ENCODE measurements at regions not wholly inside any gene's neighbourhood (a gene's known extent, or its start where the extent isn't known, plus 50 kb on each side); places are given as distances from the start of the nearest gene placed in this dataset.
A peak's percentile ranks its signal among the peaks of the same experiment; 100 is the strongest.

DNA sequence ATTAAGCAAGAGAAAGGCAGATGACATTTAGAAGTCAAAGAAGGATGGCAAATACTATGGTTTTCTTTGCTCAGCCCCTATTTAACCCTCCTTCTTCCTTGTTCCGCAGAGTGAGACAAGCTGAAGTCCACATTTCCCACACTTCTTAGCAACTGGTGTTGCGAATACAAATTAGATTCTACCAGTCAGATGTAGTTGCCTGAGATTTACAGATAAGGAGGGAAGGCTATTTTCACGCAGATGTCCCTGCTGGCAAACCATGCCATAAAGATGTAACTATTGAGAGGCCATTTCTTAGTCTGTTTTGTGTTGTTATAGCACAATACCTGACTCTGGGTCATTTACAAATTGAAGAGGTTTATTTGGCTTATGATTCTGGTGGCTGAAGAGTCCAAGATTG, 84.3 kb downstream of the ZC3H11B start:
- intact Hi-C loops (cut with DNase I), result no loop called here
- ATAC-seq (no peak), DNase-seq (ENCODE audit: low spot score) (no peak)

DNA sequence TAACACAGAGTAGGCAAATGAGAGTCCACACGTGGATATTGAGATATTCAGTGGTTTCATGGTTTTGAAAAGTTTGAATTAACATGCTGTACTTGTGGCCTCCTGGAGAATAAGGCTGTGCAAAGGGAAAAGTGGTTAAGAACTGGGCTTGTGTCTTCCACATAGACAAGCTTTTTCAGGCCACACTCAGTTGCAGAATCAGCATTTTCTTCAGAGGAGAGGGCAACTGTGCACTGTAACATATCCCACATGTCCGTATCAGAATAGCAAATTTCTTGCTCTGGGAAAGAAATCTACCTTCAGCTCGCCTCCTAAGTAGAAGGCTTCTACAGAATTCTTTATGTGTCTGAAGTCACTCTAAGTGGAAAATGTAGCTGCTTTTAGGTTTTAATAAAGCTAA, 84.9 kb downstream of the ZC3H11B start:
- ATAC-seq, result no peak

DNA sequence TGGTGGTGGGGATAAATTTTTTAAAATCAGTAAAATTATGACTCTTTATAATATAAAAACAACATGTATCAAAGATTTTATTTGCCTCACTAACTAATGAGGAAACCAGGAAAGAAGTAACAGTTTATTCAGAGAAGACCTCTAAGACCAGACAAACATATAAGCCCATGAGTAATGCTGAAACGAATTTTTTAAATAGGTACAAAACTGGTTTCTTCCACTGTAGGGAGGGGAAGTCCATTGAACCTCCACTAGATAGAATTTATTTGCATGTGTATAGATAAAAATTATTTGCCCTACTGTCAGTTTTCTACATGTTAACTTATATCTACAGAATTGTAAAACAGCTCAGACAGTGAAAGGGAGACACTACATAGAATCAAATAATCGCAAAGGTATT, 86.8 kb downstream of the ZC3H11B start:
- intact Hi-C loops (cut with DNase I), result no loop called here
- DNase-seq (ENCODE audit: low spot score), result no peak
- no peak for ATAC-seq

More for the DNA sequence above, 84.9 kb downstream of the ZC3H11B start:
- intact Hi-C loops (cut with DNase I), result no loop called here
- no peak for DNase-seq (ENCODE audit: low spot score)

DNA sequence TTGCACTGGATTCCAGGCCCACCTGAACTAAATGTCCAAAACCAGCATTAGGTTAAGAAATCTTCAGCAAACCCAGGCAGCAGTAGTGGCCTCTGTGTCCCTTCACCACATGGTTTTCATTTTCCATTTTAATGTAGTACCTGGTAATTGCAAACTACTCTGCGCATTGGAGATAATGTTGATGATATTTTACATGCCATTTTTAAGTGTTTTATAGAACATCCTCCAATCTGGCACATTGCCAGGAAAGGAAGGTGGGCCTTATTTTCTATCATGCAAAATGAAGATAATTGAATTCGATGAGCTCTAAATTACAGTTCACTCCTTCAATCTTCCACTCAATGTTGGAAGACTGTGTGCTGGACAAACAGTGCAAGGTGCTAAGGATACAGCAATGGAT, 89.5 kb downstream of the ZC3H11B start:
- no peak for DNase-seq (ENCODE audit: low spot score)
- ATAC-seq, result no peak
- intact Hi-C loops (cut with DNase I), result no loop called here

DNA sequence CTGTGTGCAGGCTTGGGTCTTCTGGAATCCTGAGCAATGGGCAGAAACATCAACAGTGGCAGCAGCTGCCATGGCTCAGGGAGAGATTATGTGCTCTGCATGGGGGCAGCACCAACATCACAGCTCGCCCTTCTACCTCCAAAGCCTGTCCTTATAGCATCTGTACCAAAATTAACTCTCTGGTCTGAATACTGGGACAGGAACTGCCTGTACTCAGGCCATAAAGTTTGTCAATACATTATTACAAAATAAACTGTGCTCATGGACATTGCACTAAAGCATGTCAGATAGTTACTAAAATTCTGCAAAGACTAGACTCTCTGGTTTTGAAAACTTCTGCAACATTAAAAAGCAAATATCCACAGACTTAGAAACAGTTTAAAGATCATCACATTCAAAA, 91.6 kb downstream of the ZC3H11B start:
- no peak for ATAC-seq
- DNase-seq (ENCODE audit: low spot score), result no peak
- intact Hi-C loops (cut with DNase I), result no loop called here

DNA sequence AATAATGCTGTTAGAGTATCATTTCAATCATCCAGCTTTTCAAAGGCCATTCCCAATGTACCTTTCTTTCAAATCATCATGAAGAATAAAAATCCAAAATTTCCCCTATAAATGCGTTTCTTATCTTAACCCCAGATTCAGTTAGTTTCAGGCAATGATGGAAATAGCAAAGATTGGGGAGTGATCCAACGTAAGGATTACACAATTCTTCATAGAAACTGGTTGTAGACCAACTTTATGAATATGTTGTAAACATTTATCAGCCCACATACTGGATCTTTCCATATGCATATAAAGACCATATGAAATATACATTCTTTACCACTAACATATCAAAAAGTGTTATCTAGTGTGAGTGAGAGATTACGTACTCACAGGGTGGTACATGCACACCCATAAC, 92.7 kb downstream of the ZC3H11B start:
- DNase-seq (ENCODE audit: low spot score), result no peak
- intact Hi-C loops (cut with DNase I), result no loop called here
- ATAC-seq, result no peak

DNA sequence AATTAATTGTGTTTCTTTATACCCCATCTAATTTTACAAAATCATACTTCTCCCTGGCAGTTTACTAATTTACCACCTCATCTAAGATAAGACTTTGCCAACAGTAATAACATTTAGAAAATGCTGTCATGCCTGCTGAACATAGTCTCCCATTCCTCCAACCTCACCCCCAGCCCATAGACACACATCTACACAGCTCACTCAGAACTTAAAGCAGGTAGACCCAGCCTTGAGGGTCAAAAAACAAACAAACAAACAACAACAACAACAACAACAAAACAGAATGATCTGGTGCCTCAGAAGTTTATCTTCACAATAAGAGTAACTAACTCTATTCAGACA, 94.0 kb downstream of the ZC3H11B start:
- DNase-seq (ENCODE audit: low spot score), result no peak
- ATAC-seq, result no peak
- intact Hi-C loops (cut with DNase I), result no loop called here

DNA sequence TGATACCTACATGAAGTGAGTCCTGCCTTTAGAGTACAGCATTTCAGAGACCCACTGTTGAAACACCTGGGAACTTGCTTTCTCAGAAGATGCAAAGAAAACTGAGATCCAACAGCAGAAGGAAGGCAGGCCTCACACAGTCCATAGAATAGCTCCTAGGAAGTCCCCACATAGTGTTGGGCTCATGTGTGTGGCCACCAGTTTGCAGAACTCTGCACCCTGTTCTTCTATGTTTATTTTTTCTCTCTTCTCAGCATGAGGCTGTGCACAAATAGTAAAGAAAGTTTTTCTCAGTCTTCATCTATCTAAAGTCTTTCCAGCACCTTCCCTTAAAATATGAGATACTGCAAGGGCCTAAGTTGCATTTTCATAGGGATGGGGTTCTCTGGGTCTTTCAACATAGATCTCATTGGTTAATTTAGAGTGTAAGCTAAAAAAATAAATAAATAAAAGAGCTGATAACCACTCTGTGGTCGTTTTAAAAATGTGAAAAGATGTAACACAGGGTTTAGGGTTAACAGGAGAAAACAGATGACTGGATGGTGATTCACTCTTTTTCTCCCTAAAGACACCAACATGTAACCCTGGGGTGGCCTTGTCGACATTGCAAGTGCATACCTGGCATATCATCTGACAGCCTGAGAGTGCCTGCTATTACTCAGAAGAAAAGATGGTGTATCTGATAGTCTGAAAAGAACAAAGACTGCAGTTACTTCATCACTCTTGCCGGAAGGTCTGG, 94.6 kb downstream of the ZC3H11B start:
- DNase-seq (ENCODE audit: low spot score) (no peak), ATAC-seq (no peak)
- intact Hi-C loops (cut with DNase I), result no loop called here

DNA sequence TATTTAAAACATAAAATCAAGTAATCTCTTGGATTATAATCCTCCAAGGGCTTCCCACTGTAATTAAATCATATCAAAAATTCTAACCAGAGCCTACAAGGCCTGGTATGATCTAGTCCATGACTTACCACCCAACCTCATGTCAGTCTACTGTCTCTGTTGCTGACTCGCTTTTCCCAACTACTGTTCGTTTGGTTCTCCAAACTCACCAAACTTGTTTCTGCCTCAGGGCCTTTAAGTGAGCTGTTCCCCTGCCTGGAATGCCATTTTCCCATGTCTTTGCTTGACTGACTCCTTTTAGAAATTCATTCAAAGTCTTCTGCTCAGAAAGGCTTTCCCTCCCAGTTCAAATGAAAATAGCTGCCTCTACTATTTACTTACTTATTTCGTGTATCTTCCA, 95.9 kb downstream of the ZC3H11B start:
- DNase-seq (ENCODE audit: low spot score), result no peak
- no peak for ATAC-seq
- intact Hi-C loops (cut with DNase I), result no loop called here

DNA sequence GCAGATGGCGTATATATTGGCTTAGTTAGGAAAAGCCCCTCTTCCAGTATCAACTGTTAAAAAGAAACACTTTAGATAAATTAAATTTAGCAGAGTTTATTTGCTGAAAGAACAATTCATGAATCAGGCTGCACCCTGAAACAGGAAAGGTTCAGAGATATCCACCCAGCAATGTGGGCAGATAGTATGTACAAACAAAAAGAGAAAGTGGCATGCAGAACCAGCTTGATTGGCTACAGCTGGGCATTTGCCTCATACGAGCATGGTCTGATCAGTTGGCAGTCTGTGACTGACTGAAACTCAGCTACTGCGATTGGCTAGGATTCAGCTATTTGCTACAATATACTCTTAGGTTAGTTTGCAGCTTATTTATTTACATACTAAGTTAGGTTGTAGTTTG, 98.2 kb downstream of the ZC3H11B start:
- intact Hi-C loops (cut with DNase I), result no loop called here
- DNase-seq (ENCODE audit: low spot score) (no peak), ATAC-seq (no peak)

DNA sequence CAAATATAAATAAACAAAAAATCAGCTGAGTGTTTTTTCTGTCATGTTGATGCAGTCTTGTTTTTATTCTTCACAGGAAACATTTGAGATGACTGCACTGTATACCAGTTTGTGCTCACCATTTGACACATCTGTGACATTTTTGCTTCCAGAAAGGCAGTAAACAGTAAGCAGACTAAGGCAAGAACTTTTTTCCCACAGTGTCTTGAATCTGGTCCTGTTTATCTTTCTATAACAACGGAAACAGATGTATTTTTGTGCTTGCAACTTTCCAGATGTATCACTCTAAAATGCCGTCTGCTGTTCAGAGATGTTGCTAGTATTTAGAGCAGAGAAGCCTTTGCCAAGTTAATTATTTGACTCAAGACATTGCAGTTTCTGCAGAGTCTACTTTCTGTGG, 105.5 kb downstream of the ZC3H11B start:
- no peak for ATAC-seq
- DNase-seq (ENCODE audit: low spot score), result no peak
- intact Hi-C loops (cut with DNase I), result no loop called here

DNA sequence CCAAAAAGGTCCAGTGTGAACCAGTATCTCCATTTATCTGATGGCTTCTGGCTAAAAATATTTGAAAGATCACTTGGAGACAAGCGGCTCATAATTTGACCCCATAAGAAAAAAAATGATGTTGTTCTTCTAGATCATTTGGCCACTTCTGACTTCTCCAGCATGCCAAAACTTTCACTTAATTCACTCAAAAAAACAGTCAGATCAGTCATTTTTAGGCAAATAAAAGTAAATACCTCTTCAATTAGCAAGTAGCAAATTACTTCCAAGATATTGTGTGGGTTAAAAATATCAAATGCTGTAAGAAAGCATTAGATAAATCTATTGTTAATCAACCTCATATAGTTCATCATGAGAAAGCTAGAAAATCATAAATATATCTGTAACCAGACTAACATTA, 106.0 kb downstream of the ZC3H11B start:
- ATAC-seq (no peak), DNase-seq (ENCODE audit: low spot score) (no peak)
- intact Hi-C loops (cut with DNase I), result no loop called here

DNA sequence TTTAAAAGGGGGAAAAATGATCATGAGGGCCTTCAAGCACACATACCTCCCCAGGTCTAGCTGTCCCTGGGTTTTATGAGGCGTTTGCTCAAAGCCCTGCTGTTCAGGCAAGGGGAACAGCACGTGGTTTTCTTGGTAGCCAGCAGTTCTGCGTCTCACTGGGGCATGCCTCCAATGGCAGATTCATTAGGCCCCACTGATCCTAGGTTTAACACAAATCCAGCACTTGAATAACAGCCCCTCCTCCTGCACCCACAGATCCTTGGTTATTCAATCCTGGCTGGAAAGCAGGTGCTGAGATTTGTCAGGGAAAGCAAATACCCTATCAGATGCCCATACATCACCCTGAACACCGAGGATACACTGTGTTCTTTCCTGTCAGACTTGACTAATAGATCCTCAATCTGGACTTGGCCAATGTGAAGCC, 106.4 kb downstream of the ZC3H11B start:
- DNase-seq (ENCODE audit: low spot score) (no peak), ATAC-seq (no peak)
- intact Hi-C loops (cut with DNase I), result no loop called here

DNA sequence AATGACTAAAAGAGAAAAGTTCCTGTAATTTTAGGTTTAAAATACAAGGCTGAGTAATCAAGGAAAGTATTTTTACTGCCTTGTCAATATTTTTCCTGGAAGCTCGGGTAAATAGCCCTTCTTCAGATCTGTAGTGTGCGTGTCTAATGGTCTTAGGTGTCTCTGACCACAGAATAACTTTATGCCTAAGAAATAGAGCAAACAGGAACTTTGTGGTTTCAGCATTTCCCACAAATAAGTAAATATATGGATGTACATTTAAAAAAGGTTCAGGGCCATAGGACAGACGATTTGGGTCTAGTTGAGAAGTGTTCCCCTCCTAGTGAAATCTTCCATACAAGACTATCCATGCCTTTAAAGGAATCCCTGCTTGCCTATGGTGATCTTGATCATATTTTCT, 107.0 kb downstream of the ZC3H11B start:
- intact Hi-C loops (cut with DNase I), result no loop called here
- ATAC-seq, result no peak
- DNase-seq (ENCODE audit: low spot score), result no peak

DNA sequence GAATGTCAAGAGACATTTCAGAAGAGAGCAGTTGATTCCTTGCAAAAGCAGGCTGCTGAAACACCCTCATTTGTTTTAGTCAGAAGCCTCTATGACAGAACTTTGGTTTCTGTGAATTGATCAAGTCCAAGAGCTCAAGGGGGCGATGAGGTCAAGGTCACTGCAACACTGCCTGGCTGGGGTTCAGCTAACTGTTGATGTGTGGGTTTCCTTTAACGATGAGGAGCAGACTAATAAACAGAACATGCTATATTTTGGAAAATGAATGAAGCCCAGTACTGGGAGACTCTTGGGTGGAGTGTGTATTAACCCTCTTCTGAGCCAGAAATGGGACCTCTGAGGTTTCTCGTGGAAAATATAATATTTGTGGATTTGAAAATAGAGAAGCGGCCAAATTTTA, 109.3 kb downstream of the ZC3H11B start:
- DNase-seq (ENCODE audit: low spot score) (peak; percentile 70), ATAC-seq (peak; percentile 67)
- intact Hi-C loops (cut with DNase I), result no loop called here

DNA sequence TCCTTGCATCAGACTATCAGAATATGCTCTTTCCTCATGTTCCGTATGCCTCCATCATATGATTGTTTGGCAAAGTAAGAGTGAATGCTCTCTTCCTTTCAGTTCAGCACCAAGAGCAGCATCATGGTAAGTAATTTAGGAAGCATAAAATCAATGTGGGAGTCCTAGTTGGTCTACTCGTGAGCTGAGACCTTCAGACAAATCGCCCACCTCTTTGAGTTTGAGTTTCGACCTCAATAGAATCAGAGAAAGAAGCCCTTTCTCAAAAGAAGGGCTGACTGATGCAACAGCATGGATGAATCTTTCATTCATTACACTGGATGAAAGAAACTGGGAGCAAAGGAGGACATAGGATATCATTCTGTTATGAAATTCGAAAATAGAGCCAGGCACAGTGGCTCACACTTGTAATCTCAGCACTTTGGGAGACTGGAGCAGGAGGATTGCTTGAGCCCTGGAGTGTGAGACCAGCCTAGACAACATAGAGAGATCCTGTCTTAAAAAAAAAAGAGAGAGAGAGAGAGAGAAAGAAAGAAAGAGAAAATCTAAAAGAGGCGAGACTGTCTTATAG, 112.5 kb downstream of the ZC3H11B start:
- intact Hi-C loops (cut with DNase I), result no loop called here
- peak; percentile 35 for ATAC-seq
- no peak for DNase-seq (ENCODE audit: low spot score)

DNA sequence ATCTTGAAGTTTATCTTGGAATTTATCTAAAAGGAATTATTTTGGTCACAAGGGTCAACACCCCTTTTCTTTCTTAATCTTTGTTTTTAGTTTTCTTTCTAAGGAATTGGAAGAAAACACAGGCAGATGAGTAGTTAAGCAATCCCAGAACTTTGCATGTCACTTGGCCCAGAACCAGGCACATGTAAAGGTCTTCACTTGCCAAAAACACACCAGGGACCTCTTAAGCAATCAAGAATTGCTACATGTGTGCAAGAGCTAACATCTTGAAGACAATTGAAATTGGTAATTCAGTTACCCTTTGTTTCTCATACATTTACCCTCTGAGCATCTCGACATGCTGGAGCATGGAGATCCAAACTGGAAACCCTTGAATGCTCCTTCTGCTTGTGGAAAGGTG, 114.2 kb downstream of the ZC3H11B start:
- ATAC-seq (peak; percentile 91), DNase-seq (ENCODE audit: low spot score) (peak; percentile 66)
- intact Hi-C loops (cut with DNase I), result no loop called here

DNA sequence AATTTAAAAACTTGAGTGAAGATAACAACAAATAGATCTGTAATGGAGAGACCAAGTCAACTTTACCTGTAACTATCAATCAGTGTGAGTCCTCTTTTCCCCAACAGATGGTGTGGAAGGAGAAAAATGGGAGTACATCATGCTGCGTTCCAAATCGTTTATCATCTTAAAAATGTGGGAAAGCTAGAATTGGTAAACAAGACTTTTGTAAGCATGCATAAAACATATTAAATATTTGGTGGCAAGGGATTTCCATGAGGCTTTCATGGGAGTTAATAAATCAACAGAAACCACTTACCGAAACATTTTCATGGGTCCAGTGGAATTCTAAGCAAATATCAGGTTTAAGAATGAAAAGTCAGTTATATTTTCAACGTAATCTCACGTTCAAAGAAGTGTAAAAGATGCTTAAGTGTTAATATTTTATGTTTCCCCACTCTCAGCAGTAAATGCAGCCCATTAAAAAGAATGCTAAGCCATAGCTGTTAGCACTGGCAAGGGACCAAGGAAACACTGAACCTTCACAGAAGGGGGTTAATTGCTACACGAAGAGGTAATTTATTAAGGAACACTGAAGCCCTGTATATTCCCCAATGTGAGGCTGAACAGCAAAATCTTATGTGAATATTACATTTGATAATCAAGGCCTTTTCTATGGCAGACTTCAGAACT, 117.0 kb downstream of the ZC3H11B start:
- ATAC-seq (no peak), DNase-seq (ENCODE audit: low spot score) (no peak)
- intact Hi-C loops (cut with DNase I), result no loop called here

DNA sequence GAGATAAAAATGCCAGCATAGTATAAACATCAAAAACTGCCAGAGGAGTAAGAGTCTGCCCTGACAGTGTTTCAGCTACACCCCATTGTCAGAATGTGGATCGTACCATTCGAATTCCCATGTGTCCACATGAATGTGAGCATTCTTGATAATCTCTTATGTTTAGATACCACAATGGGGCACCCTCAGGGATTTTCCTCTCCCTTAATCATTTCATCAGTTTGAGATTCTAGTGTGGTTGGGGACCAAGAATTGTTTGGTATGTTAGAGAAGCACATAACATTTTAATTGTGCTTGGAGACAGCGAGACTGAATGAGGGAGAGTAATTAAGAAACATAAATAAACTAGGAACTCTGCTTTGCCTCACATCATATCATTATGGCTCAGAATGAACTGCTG, 120.2 kb downstream of the ZC3H11B start:
- DNase-seq (ENCODE audit: low spot score), result no peak
- ATAC-seq, result no peak
- intact Hi-C loops (cut with DNase I), result no loop called here

DNA sequence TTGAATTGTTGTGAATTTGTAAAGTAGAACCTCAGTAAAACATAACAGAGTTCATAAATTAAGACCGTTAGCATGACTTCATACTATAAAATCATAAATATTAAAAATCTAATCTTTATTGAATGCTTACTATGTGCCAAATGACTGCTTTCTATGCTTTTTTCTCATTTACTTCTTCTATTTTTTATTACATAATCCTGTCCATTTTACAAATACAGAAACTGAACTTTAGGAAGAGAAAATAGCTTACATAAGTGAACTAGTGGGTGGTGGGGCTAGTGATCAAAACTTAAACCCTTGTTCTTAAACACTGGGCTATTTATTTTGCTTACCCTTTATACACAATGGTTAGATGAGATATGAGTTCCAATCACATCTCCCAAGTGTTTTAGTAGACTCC, 122.3 kb downstream of the ZC3H11B start:
- no peak for ATAC-seq
- no peak for DNase-seq (ENCODE audit: low spot score)
- intact Hi-C loops (cut with DNase I), result no loop called here

DNA sequence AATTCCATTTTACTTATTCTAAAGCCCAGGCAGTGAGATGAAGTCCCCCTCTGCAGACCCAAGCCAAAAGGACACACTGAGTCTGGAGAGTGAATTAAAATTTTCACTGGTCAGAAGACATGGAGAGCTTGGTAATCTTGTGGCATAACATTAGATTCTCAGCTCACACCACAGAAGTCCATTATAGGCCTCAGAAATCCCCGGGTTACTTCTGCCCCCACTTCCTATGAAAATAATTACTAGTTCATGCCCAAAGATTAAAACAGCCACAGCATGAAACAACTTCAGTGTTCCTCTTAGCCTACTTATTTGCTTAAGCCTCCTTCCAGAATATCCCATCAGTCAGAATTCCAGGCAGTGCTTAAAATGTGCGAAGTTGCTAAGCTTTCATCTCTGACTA, 123.3 kb downstream of the ZC3H11B start:
- intact Hi-C loops (cut with DNase I), result no loop called here
- no peak for ATAC-seq

More for the DNA sequence above, 123.3 kb downstream of the ZC3H11B start:
- no peak for DNase-seq (ENCODE audit: low spot score)

All from sciatic nerve (tissue), 2 donors.